Panc1 (cell line): ENCODE measurements at regions not wholly inside any gene's neighbourhood (a gene's known extent, or its start where the extent isn't known, plus 50 kb on each side); places are given as distances from the start of the nearest gene placed in this dataset.

Experiments used
- CTCF ChIP-seq: fragments of 450-650 bp; IDR thresholded peaks from 2 replicates; pipeline ENCODE4 v1.5.1; 2017; ENCODE audit warnings: mild to moderate bottlenecking
- POLR2AphosphoS5 ChIP-seq: IDR thresholded peaks from 2 replicates; pipeline ENCODE4 v1.6.1; 2012; ENCODE audit warnings: mild to moderate bottlenecking, low read depth, low read length, moderate library complexity
- REST ChIP-seq, 2 experiments: IDR thresholded peaks; 2 replicates each; pipeline ENCODE4 v1.6.1; 2011 to 2012; ENCODE audit warnings: low read depth in 2 of 2, control low read depth in 1 of 2, low read length in 1 of 2, mild to moderate bottlenecking in 1 of 2, moderate library complexity in 1 of 2; ENCODE audit not compliant: insufficient read depth in 1 of 2
- SIN3A ChIP-seq: IDR thresholded peaks from 2 replicates; pipeline ENCODE4 v1.6.1; 2012; ENCODE audit warnings: low read depth, mild to moderate bottlenecking, low read length, moderate library complexity, borderline replicate concordance; ENCODE audit not compliant: insufficient read depth
- TCF7L2 ChIP-seq: IDR thresholded peaks from 2 replicates; pipeline ENCODE4 v1.6.1; 2011; ENCODE audit warnings: mild to moderate bottlenecking, low read depth, low read length, inconsistent platforms

- TF ChIP-seq CTCF (no peak), POLR2AphosphoS5 (no peak), SIN3A (no peak), TCF7L2 (no peak), REST (IDR thresholded peaks at IDR 0.05; ENCODE audit: insufficient read depth in 1 of 2, low read depth in 2 of 2, low read length in 1 of 2) (no peak)
Measured at GRCh38 chr6:66508433-66508832, 801.4 kb upstream of the EYS start.
